MCF 10A (cell line): ENCODE measurements at regions not wholly inside any gene's neighbourhood (a gene's known extent, or its start where the extent isn't known, plus 50 kb on each side); places are given as distances from the start of the nearest gene placed in this dataset.

ENCODE experiments used
- BruUV-seq: library from RNA; stranded (reverse); fragments of 400-500 nt; replicated peaks from 2 replicates; lab custom pipeline; 2021; lab: Mats Ljungman, UMichigan
- CTCF ChIA-PET: fragments of 300-600 bp; sonication (Branson Sonifier 250); formaldehyde crosslinking; extraction: SDS; loops from one replicate; lab custom pipeline; 2021; ENCODE audit warnings: antibody characterized with exemption, inconsistent platforms; lab: Yijun Ruan, JAX
- POLR2A ChIA-PET: fragments of 300-600, 350-650 bp; sonication (Branson Sonifier 250); formaldehyde crosslinking; extraction: SDS; loops from one replicate; lab custom pipeline; 2020; ENCODE audit warnings: antibody characterized with exemption, inconsistent platforms; lab: Yijun Ruan, JAX
- DNase-seq: peaks from one replicate; pipeline ENCODE4 v3.0.0-alpha.2; 2018; ENCODE audit not compliant: unreplicated experiment
- H3K27ac Mint-ChIP-seq: one replicate; pipeline ENCODE4 v1.8.0; 2022; ENCODE audit warnings: mild to moderate bottlenecking, low read depth, mixed read lengths; ENCODE audit not compliant: unreplicated experiment
- H3K27me3 Mint-ChIP-seq: one replicate; pipeline ENCODE4 v1.8.0; 2022; ENCODE audit warnings: mixed read lengths; ENCODE audit not compliant: insufficient read depth, unreplicated experiment
- H3K36me3 Mint-ChIP-seq: one replicate; pipeline ENCODE4 v1.8.0; 2022; ENCODE audit warnings: mild to moderate bottlenecking, moderate library complexity, mixed read lengths; ENCODE audit not compliant: insufficient read depth, unreplicated experiment
- H3K4me1 Mint-ChIP-seq: one replicate; pipeline ENCODE4 v1.8.0; 2022; ENCODE audit warnings: mixed read lengths; ENCODE audit not compliant: insufficient read depth, unreplicated experiment
- H3K4me3 Mint-ChIP-seq: one replicate; pipeline ENCODE4 v1.8.0; 2022; ENCODE audit warnings: mild to moderate bottlenecking, moderate library complexity, mixed read lengths; ENCODE audit not compliant: unreplicated experiment
- H3K9me3 Mint-ChIP-seq: one replicate; pipeline ENCODE4 v1.8.0; 2022; ENCODE audit warnings: mixed read lengths; ENCODE audit not compliant: unreplicated experiment
- CTCF ChIP-seq: fragments of 200-600 bp; IDR thresholded peaks from one replicate; pipeline ENCODE4 v1.8.0; 2022; ENCODE audit warnings: antibody characterized with exemption, mild to moderate bottlenecking; ENCODE audit not compliant: unreplicated experiment
- intact Hi-C: fragments of 100-400 bp; cut with micrococcal nuclease; formaldehyde crosslinking; loops from 2 replicates; pipeline ENCODE4 v1.14.1; 2022

GRCh38 chr7:52311886-52312285, 723.5 kb upstream of the POM121L12 start:
- no TSS peak for BruUV-seq
- Mint-ChIP-seq H3K9me3 (no peaks in the 10 kb centered on the region), H3K4me1 (no peaks in the 10 kb centered on the region), H3K27ac (no peak overlapping the region), H3K36me3 (no peaks in the 10 kb centered on the region), H3K4me3 (no peak overlapping the region), H3K27me3 (no peaks in the 10 kb centered on the region)
- no peak for TF ChIP-seq CTCF
- intact Hi-C loops: no loop called here
- DNase-seq: no peak
- ChIA-PET POLR2A (no interaction called here), CTCF (no interaction called here)

- ChIA-PET POLR2A (no interaction called here), CTCF (no interaction called here)
- DNase-seq: no peak
- Mint-ChIP-seq H3K4me1 (no peaks in the 10 kb centered on the region), H3K27ac (no peak overlapping the region), H3K27me3 (no peaks in the 10 kb centered on the region), H3K9me3 (no peaks in the 10 kb centered on the region), H3K4me3 (no peak overlapping the region), H3K36me3 (no peaks in the 10 kb centered on the region)
- intact Hi-C loops: no loop called here
- BruUV-seq: no TSS peak
- no peak for TF ChIP-seq CTCF
These were observed 725.8 kb upstream of the POM121L12 start for GRCh38 chr7:52309631-52310030.

- no peak overlapping the region for H3K27ac Mint-ChIP-seq
- no TSS peak for BruUV-seq
- H3K9me3 Mint-ChIP-seq: no peaks in the 10 kb centered on the region
- H3K27me3 Mint-ChIP-seq: no peaks in the 10 kb centered on the region
- ChIA-PET CTCF (no interaction called here), POLR2A (no interaction called here)
- intact Hi-C loops: no loop called here
- TF ChIP-seq CTCF: no peak
- DNase-seq: no peak
- peaks cover 6% of the 10 kb centered on the region for H3K4me1 Mint-ChIP-seq
- H3K4me3 Mint-ChIP-seq: no peak overlapping the region
- no peaks in the 10 kb centered on the region for H3K36me3 Mint-ChIP-seq
These were observed 732.5 kb upstream of the POM121L12 start for GRCh38 chr7:52302765-52303520.

- no peak for TF ChIP-seq CTCF
- ChIA-PET CTCF (no interaction called here), POLR2A (no interaction called here)
- H3K27me3 Mint-ChIP-seq: no peaks in the 10 kb centered on the region
- DNase-seq: no peak
- H3K4me1 Mint-ChIP-seq: peaks cover 6% of the 10 kb centered on the region
- no TSS peak for BruUV-seq
- H3K4me3 Mint-ChIP-seq: no peak overlapping the region
- H3K36me3 Mint-ChIP-seq: no peaks in the 10 kb centered on the region
- H3K9me3 Mint-ChIP-seq: no peaks in the 10 kb centered on the region
- no peak overlapping the region for H3K27ac Mint-ChIP-seq
- intact Hi-C loops: no loop called here
These were observed 738.3 kb upstream of the POM121L12 start for GRCh38 chr7:52297128-52297527.
